Thyroid gland (tissue), 4 donors: ENCODE measurements at regions not wholly inside any gene's neighbourhood (a gene's known extent, or its start where the extent isn't known, plus 50 kb on each side); places are given as distances from the start of the nearest gene placed in this dataset.

Experiments
- POLR2A ChIP-seq, 2 donors: fragments of 450-650 bp; IDR thresholded peaks; one replicate each; pipeline ENCODE4 v1.6.1; 2017; ENCODE audit warnings: antibody characterized with exemption in 2 of 2, mild to moderate bottlenecking in 2 of 2, moderate library complexity in 1 of 2
- TF ChIP-seq, protein P1 (sequence below), 6 experiments: fragments of 200-600 bp in 3 of 6; fragments of 450-650 bp in 3 of 6; sonication (generic) in 3 of 6; IDR thresholded peaks; one replicate each; pipeline ENCODE4 v1.5.1; 2016 to 2019; ENCODE audit warnings: antibody characterized with exemption in 6 of 6, mild to moderate bottlenecking in 2 of 6, inconsistent platforms in 1 of 6, moderate library complexity in 1 of 6

- TF ChIP-seq, protein P1, sequence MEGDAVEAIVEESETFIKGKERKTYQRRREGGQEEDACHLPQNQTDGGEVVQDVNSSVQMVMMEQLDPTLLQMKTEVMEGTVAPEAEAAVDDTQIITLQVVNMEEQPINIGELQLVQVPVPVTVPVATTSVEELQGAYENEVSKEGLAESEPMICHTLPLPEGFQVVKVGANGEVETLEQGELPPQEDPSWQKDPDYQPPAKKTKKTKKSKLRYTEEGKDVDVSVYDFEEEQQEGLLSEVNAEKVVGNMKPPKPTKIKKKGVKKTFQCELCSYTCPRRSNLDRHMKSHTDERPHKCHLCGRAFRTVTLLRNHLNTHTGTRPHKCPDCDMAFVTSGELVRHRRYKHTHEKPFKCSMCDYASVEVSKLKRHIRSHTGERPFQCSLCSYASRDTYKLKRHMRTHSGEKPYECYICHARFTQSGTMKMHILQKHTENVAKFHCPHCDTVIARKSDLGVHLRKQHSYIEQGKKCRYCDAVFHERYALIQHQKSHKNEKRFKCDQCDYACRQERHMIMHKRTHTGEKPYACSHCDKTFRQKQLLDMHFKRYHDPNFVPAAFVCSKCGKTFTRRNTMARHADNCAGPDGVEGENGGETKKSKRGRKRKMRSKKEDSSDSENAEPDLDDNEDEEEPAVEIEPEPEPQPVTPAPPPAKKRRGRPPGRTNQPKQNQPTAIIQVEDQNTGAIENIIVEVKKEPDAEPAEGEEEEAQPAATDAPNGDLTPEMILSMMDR (IDR thresholded peaks at IDR 0.05) = no peak
- TF ChIP-seq POLR2A (IDR thresholded peaks at IDR 0.05) = no peak
Measured at GRCh38 chr19:31102674-31103073, 246.6 kb downstream of the TSHZ3 start.
